HG03135 (cell line): ENCODE measurements at regions not wholly inside any gene's neighbourhood (a gene's known extent, or its start where the extent isn't known, plus 50 kb on each side); places are given as distances from the start of the nearest gene placed in this dataset.
"Not testable (repeated sequence)": the region's sequence is repeated elsewhere in the genome, so short reads cannot be mapped to it uniquely, and the experiment has no call there.

Experiments
- ATAC-seq: cut with Tn5 transposase; IDR thresholded peaks from one replicate; pipeline ENCODE4 v1.9.1; 2021; ENCODE audit warnings: mild to moderate bottlenecking, moderate library complexity; ENCODE audit not compliant: unreplicated experiment

DNA sequence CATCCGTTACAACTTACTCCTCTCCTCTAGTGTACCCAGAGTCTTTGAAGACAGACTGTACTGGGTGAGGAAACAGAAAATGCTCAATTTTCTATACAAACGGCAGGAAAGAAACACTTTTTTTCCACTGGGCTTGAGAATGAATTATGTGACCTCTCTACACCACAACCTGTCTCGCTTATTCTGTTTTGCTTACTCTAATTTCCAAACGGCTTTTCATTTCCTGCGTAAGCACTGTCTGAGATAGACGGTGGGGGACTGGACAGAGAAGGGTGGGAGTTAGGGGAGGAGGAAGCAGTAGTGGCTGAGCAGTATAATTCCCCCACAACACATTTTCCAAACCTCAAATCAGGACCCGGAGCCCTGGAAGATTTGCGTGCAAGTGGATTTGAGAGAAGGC is 191.4 kb upstream of the SDK2 start:
- ATAC-seq: no peak

DNA sequence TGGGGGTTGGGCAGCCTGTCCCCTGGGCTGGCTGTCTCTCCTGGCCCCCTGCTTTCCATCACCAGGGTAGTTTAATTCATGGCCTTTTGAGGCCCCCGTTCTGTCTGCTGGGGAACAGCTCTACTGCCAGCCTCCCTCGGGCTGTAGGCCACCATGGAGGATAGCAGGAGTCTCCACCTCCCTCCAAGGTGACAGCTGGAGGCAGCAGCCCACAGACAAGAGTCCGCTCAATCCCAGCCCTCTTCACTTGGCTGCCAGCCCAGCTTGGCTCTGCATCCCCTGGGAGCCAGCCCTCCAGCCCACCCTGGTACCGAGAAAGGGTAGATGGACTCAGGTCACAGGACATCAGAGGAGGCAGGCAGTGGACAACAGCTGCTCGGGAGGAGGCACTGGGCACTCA is 194.6 kb upstream of the SDK2 start:
- ATAC-seq: no peak

DNA sequence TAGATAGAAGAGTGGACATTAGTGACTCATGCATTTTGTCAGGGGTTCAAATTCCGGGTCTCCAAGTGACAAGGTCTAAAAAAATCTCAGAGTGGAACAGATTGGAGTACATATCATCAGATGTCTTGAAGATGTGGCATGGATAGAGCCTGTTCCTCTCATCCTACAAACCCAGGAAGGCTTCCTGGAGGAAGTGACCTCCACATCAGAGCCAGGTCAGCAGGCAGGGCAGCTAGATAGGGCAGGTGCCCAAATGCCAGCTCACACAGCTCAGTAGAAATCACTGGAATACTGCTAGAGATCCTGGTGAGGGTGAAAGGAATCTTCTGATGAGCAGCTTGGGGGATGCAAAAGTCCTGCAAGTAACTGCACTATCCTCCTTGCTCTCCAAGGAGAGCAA is 196.6 kb upstream of the SDK2 start:
- no peak for ATAC-seq

DNA sequence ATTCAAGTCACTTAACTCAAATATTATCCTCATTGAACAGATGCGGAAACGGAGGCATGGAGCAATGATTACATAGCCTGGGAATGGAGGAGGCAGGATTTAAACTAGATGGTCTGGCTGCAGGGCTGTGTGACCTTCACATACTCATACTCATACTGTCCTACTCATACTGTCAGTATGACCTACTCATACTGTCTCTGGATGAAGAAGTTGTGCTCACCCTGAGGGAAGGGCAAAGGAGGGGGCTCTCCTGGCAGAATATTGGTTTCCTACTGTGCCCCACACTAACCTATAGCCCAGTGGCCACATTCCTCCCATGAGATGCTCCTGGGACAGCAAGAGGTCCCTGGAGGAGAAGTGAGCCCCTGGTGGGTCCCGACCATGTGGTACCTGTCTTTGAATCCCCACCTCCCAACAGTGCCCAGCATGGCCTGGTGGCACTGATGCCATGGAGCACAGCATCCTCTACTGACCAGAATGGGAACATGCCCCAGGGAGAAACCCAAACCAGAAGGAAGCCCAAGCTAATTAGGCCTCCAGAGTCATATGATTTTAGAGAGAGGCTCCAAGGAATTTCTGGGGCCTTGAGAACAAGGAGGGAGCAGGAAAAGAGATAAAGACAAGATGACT is 197.3 kb upstream of the SDK2 start:
- ATAC-seq: no peak

DNA sequence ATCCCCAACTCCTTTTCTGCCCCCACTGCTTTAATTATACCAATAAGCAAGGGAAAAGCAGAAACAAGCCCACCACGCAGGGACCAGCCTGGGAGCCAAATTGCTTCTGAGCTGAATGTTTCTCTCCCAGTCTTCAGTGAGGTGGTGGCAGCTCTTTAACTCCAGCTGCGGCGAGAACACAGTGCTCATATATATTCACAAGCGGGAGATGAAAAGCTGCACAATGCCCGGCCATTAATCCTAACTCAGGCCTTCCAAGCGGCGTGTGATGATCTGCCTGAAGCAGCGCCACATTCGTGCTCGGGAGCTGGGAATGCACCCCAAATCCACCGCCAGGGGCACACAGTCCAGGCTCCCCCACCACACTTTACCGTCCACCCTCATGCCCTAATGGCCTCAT is 203.7 kb upstream of the SDK2 start:
- ATAC-seq: no peak

DNA sequence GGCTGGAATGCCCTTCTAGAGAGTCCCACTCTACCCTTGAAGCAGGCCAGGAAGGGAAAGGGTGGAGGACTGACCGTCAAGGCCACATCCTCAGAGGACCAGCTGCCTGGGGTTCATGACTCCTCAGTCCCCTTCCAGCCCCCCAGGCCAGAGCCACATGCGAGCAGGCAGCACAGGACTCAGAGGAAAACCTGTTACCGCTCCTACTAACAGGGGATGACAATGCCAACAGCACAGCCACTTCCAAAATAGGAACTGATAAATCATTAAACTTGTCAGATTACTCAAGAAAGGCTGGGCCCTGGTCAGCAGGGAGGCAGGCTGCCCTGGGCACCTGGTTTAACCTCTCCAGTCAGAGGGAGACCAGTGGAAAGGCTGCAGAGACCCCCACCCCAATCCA is 206.2 kb upstream of the SDK2 start:
- ATAC-seq: no peak

DNA sequence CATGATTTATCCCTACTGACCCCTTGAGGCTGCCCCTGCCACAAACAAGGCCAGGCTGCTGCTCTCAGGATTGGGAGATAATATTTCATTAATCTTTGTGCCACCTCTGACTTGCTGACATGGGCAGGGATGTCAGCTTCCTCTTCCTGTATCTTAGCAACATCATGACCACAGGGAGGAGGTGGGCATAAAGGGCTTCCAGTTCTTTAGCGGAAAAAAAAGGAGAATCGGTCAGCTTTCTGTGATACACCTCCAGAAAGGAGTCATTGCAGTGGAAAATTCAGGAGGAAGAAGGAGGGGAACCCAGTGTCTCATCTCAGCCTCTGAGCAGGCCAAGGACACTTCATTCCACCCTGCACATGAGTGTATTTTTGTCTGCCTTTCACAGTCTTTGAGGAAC is 206.8 kb upstream of the SDK2 start:
- no peak for ATAC-seq

DNA sequence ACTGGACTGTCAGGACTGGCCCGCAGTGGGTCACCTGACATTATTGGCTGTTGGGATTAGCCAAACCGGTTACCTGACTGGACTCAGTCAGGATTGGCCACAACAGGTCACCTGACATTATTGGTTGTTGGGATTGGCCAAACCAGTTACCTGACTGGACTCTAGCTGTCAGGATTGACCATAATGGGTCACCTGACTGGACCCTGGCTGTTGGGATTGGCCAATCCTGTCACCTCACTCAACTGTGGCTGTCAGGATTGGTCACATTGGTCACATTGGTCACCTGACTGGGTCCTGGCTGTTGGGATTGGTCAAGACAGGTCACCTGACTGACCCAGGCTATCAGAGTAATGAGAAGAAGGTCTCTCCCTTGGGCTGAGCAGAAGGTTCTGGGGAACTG is 207.7 kb upstream of the SDK2 start:
- ATAC-seq: no peak

DNA sequence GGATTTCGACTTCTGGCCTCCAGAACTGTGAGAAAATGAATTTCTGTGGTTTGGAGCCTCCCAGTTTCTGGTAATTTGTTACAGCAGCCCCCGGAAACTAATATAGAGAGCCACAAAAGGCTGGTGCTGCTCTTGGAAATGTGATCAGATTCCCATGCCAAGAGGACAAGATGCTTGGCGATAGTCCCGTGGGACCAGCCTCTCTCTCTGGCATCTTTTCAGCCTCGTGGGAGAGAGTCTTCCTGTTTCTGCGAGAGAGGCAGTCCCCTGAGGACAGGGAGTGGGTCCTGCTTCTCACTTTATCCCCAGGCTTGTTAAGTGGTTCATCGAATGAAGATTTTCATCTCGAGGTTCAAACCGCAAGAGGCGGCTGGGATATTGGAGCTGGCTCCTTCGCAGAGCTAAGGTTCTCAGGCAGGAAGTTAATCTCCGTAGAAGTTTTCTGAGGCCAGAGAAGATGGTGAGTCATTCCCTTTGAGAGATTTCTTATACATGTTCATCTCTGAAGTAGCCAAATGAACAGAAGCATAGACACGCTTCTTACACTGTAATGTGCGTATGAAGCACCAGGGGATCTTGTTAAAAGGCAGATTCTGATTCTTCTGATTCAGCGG is 211.6 kb upstream of the SDK2 start:
- no peak for ATAC-seq

DNA sequence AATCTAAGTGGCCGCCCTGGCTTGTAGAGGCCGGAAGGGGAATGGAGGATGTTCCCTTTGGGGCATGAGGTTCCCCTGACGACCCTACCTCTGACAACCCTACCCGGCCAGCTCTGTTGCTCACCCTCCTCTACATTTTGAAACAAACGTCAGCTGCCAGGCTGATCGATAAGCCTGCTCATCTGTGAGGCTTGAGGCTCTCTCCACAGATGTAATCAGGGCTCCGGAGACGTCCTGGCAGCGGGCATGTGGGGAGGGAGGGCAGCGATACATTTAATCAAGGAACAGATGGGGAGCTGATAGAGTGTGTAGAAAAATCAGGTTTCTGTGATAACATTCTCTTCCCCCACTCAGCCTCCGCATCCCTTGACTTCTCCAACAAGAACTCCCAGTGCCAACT is 212.3 kb upstream of the SDK2 start:
- no peak for ATAC-seq

DNA sequence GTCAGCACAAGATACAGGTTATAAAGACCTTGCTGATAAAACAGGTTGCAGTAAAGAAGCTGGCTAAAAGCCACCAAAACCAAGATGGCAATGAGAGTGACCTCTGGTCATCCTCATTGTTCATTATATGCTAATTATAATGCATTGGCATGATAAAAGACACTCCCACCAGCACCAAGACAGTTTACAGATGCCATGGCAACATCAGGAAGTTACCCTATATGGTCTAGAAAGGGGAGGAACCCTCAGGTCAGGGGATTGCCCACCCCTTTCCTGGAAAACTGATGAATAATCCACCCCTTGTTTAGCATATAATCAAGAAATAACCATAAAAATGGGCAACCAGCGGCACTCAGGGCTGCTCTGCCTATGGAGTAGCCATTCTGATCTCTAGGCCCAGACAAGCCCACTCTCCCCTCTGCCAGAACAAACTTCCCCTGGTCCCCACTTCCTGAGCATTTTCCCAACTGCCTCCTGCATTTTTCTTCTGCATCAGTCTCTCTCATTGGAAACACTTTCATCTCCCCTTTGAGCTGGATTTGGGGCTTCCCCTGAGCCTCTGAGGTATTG is 215.3 kb upstream of the SDK2 start:
- not testable (repeated sequence) for ATAC-seq

DNA sequence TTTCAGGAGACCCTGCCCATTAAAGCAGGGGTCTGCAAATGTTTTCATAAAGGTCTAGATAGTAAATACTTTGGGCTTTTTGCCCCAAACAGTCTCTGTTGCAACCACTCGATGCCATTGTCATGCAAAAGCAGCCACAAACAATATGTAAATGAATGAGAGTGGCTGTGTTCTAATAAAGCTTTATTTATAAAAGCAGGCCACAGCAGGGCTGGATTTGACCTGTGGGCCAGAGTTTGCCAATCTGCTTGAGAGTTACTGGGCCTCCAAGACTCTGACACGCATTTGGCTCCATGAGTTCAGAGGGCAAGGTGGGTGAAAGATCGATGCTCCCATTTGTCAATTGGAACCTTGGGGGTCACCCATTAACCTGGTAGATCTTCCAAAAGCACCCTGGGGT is 217.3 kb upstream of the SDK2 start:
- no peak for ATAC-seq

DNA sequence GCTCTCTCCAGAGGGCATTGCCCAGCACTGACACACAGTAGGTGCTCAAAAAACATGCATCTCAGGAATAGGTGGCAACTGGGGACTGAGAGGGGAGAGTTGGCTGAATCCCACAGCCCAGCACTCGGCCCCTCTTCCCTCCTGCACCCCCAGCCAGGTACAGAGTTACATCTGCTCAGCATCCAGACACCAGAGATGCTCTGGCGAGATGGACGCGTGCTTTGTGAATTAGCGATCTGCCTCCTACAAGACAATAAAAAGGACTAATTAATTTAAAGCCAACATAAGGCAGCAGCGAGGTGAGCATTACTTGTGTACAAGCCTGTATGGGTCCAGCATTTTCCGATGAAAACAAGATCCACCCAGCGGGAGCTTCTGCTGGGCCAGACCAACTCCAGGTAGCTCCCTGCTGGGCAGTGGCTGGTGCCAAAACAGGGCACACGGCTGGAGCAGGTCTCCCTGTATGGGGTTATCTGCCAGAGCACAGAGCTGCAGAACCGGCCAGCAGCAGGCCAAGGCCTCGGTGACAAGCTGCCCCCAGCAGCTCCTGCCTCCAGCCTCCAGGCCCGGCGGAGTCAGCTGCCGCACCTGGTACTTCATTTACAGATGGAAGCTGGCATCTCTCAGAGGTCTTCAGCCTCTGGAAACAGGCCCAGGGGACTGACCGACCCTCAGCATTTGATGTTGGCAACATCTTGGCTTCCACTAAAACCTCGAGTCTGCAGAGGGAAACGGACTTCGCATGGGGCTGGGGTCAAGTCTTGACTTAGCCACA is 219.7 kb upstream of the SDK2 start:
- no peak for ATAC-seq

DNA sequence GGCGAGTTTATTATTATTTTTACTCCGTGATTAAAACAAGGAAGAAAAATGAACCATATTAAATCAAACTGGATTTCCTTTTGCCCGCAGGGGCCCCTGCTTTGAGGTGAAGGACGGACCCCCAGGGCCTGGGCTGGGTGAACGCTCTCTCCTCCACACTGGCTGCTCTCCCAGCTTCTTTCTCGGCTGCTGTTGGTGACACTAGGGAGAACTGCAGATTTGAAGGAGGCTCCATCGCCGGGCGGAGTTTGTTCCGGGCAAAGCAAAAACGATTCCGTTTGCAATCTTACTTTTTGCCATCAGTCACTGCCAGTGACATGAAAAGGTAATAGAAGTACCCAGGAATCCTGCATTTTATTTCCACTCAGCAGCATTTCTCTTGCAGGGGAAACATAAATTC is 221.6 kb upstream of the SDK2 start:
- ATAC-seq: no peak

DNA sequence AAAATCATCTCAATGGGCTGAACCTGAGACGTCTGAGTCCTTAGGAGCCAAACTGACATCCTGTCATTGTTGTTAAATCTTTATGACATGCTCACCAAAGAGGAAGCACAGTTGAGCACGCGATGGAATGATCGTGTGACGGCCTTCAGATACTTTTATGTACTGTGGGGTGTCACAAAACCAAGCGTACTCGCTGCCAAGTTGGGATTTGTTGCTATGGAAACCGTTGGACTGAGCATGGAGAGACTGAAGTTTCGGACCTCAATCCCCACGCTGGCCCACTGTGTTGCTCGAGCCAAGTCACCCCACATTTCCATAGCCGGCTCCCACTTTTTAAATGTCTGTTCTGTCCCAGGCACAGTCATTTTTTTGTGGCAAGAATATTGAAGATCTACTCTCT is 222.8 kb upstream of the SDK2 start:
- no peak for ATAC-seq

DNA sequence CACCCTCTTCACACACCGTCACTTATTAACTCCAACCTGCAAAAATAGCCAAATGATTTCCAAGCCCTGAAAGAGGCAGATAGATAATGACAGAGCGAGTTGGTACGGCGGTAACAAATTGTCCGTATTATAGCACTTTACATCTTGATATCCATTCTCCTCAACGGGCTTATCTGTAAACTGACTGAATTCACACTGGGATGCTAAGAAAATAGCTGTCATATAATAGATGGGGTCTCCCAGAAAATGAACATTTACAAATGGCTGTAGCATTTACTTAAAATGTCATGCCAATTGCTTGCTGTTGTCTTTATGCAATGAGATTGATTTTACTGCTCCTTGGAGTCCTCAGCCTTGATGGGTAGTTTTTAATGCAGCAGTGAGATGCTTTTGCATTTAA is 225.8 kb upstream of the SDK2 start:
- ATAC-seq: no peak

DNA sequence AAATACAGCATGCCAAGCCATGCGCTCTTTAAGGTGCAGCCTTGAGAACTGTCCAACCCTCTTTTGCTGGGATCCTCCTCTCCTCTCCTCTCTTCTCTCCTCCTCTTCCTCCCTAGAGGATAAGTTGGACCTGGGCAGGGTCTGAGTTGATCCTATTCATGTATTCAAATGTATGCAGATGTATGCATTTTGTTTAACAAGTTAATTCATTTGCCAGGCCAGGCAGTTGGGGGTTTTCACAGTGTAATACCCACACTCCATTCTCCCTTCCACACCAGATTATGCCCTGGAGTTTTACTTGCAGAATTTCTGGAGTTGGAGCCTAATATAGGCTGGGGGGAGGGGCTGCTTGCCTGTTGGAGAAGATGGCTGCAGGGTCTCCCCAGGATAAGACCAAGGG is 226.2 kb upstream of the SDK2 start:
- ATAC-seq: no peak

DNA sequence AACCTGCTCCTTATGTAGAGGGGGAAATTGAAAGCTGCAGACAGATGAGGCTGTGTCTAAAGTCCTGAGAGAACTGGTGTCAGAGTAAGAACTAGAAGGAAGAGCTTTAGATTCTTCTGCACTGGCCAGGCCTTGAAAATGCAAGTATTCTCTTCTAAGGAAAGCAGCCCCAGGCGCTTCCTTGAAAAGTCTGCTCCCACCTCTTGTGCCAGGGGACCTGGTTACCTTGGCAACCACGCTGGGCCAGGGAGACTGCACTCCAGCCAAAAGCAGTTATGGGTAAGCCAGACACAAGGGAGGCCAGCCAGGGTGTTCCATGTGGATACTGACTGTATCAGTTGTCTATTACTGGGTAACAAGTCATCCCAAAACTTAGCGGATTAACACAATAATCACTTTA is 228.6 kb upstream of the SDK2 start:
- no peak for ATAC-seq

DNA sequence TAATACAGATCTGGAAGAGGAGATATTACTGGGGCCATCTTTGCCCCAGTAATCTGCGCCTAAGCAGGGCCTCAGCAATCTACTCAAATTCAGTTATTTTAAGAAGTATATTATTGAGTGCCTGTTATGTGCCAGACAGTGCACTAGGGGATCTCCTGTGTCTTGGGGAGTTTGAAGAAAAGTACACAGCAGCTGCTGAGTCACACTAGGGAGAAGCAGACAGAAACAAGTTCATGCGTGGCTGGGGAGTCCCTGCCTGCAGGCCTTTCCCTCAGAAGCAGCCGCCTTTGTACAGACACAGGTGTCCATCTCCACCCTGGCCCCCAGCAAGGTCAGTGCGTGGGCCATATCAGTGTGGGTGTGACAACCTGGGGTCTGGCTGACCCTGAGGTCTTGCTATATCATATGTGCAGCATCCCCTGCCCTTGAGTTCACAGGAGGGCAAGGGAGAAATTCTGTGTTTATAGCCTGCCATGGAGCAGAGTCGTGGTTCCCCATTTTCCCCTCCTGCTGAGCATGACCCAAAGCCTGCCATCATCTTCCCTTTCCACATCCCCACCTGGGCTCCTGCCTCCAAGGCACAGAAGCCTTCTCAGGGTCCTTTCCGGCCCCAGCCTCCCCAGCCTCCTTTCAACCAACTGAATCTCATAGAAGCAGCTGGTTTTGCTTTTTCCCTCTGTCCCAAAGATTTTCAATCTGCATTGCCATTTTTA is 229.9 kb upstream of the SDK2 start:
- no peak for ATAC-seq

DNA sequence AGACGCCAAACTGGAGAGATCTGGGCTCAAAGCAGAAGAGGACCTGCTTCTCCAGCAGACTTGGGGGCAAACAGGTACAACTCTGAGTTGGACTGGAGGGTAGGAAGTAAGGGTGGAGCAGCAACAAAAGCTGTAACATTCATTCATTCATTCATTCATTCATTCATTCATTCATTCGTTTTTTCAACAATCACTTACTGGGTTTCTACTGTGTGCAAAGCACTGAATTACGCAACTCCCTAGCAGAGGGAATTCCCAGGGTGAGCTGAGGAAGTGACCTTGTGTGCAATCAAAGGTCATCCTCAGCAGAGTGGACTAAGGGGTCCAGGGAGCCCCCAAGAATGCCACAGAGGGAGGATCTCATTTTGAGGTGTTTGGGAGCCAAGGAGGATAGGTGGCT is 231.1 kb upstream of the SDK2 start:
- ATAC-seq: no peak

DNA sequence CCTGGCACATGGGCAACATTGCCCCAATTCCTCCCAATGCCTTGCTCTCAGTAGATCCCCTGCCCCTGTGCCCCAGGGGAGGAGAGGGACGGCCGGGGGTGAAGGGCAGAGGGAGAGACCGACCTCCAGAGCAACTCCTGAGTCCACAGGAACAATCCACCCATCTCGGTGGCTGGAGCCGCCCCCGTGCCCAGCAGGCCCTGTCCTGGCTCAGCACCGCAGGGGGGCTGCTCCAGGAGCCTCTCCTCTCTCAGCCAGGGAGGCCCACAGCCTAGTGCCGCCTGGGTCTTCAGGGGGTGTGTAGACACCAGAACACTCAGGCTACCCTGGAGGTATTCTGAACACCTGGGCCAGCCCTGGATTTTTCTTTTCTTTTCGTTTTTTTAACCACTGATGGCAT is 233.7 kb upstream of the SDK2 start:
- no peak for ATAC-seq

DNA sequence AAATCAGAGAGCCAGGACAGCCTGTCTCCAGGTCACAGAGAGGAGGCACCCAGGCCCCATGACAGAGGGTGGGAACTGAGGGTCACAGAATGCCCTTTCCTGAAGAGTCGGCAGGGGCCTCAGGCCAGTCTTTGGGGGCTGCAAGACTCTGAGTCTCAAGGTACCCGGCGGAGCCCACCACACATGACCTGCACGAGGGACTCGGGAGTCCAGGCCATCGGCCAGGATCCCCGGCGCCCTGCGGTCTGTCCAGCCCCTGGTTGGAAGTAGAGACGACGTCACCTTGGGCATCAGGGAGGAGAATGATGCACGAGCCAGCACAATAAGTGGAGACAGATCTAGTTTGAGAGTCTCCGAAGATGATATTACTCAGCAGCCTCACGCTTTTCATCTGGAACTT is 234.7 kb upstream of the SDK2 start:
- no peak for ATAC-seq
